ENCODE measurements at regions not wholly inside any gene's neighbourhood (a gene's known extent, or its start where the extent isn't known, plus 50 kb on each side); places are given as distances from the start of the nearest gene placed in this dataset.

DNA sequence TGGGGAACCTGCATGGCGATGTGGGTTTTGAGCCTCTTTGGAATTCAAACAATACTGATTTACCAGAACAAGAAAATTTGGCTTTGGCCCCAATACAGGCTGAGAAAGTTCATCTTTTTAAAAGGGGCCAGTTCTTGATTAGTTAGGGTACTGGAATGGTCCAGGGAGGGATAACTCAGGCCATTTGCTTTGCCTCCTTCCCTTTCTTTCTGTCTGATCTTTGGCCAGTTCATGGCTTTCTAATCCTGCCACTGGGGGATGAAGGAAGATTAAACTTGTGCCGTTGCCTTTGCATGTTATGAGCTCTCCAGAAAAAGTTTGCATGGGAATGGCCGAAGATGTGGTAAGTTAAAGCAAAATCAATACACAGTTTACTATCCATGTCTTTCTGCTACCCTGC lies 78.4 kb downstream of the ADAMTS15 start:
- H3K9me3 ChIP-seq, result no peaks in the 10 kb centered on the region
- intact Hi-C loops (cut with DNase I; ENCODE audit: low total_unique reads), result no loop called here

GRCh38 chr11:130527636-130528297 lies 79.3 kb downstream of the ADAMTS15 start:
- intact Hi-C loops (cut with DNase I; ENCODE audit: low total_unique reads), result no loop called here
- no peaks in the 10 kb centered on the region for H3K36me3 ChIP-seq
- H3K27me3 ChIP-seq, result no peaks in the 10 kb centered on the region
- no peaks in the 10 kb centered on the region for H3K9me3 ChIP-seq
- no peaks in the 10 kb centered on the region for H3K4me1 ChIP-seq
- TF ChIP-seq POLR2A (IDR thresholded peaks at IDR 0.05) (no peak), CTCF (IDR thresholded peaks at IDR 0.05) (no peak)
- no peak overlapping the region for H3K4me3 ChIP-seq
- DNase-seq, result no peak
- H3K27ac ChIP-seq, result no peak overlapping the region

More for the DNA sequence above, 78.4 kb downstream of the ADAMTS15 start:
- Histone ChIP-seq H3K4me3 (no peak overlapping the region), H3K27me3 (no peaks in the 10 kb centered on the region), H3K36me3 (no peaks in the 10 kb centered on the region), H3K27ac (no peak overlapping the region), H3K4me1 (peaks cover 2 to 3% of the 10 kb centered on the region in 2 donors)
- no peak for TF ChIP-seq CTCF (IDR thresholded peaks at IDR 0.05)
- no peak for TF ChIP-seq POLR2A (IDR thresholded peaks at IDR 0.05)
- DNase-seq, result no peak

- H3K4me3 ChIP-seq, result no peak overlapping the region
- H3K4me1 ChIP-seq, result no peaks in the 10 kb centered on the region
- no peaks in the 10 kb centered on the region for H3K27me3 ChIP-seq
- H3K27ac ChIP-seq, result no peak overlapping the region
- no peak for DNase-seq
- intact Hi-C loops (cut with DNase I; ENCODE audit: low total_unique reads), result no loop called here
- no peaks in the 10 kb centered on the region for H3K9me3 ChIP-seq
- no peaks in the 10 kb centered on the region for H3K36me3 ChIP-seq
- TF ChIP-seq POLR2A (IDR thresholded peaks at IDR 0.05) (no peak), CTCF (IDR thresholded peaks at IDR 0.05) (no peak)
These were observed 80.1 kb downstream of the ADAMTS15 start for GRCh38 chr11:130528298-130529261.

- Histone ChIP-seq H3K36me3 (no peaks in the 10 kb centered on the region), H3K4me1 (no peaks in the 10 kb centered on the region), H3K4me3 (no peak overlapping the region), H3K27ac (peak overlapping the region in 1 of 2 donors; percentile 9), H3K9me3 (no peaks in the 10 kb centered on the region), H3K27me3 (no peaks in the 10 kb centered on the region)
- intact Hi-C loops (cut with DNase I; ENCODE audit: low total_unique reads), result no loop called here
- TF ChIP-seq POLR2A (IDR thresholded peaks at IDR 0.05), result no peak
- no peak for TF ChIP-seq CTCF (IDR thresholded peaks at IDR 0.05)
- no peak for DNase-seq
These were observed 80.9 kb downstream of the ADAMTS15 start for GRCh38 chr11:130529366-130529765.

GRCh38 chr11:130531061-130531460 lies 82.6 kb downstream of the ADAMTS15 start:
- H3K27ac ChIP-seq, result no peak overlapping the region
- H3K27me3 ChIP-seq, result no peaks in the 10 kb centered on the region
- no peaks in the 10 kb centered on the region for H3K4me1 ChIP-seq
- no peak for TF ChIP-seq POLR2A (IDR thresholded peaks at IDR 0.05)
- intact Hi-C loops (cut with DNase I; ENCODE audit: low total_unique reads), result no loop called here
- H3K4me3 ChIP-seq, result no peak overlapping the region
- no peak for DNase-seq
- no peaks in the 10 kb centered on the region for H3K9me3 ChIP-seq
- no peaks in the 10 kb centered on the region for H3K36me3 ChIP-seq

All from uterus (tissue), 3 donors.